ENCODE measurements at regions not wholly inside any gene's neighbourhood (a gene's known extent, or its start where the extent isn't known, plus 50 kb on each side); places are given as distances from the start of the nearest gene placed in this dataset.

DNA sequence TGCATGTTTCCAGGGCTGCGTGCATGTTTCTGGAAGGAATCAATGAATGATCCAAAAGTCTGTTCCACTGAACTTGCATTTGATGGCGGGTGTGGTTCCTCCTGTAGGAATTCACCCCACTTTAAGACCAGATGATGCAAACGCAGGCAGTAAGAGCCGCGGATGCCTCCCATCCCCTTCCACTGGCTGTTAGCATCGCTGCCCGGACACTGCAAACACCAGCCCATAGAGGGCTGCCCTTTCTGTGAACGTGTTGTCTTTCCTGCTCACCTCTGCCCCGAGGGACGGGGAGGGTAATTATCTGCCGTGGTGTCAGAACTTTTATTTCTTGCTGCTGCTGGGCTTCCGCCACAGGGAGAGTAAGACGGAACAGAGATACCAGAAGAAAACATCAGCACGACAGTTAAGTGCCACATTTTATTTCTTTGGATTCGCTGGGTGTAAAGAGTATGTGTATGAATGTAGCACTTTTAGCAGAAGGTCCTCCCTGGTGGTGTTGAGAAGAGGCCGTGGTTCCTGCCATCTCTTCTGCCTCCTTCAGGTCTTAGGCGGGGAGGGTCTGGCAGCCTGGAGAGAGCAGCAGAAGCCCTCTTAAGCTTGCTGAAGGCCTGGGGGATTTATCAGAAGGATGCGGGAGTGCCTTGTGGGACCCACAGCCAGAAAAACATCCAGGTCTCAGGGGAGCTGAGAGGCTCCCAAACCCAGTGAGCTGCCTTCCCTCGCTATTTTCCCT, 53.2 kb upstream of the NECTIN1 start:
- Histone ChIP-seq H3K4me1 (ENCODE audit: control insufficient read depth in 4 of 4, insufficient read depth in 4 of 4, low read length in 3 of 4) (no peaks in the 10 kb centered on the region), H3K4me3 (ENCODE audit: low read depth in 1 of 3, low read length in 3 of 3) (no peak overlapping the region), H3K9me3 (ENCODE audit: control insufficient read depth in 4 of 4, low read length in 3 of 4) (peaks cover 0 to 2% (median 0%) of the 10 kb centered on the region in 4 donors), H3K27me3 (ENCODE audit: control insufficient read depth in 4 of 4, insufficient read depth in 4 of 4, low read length in 3 of 4) (no peaks in the 10 kb centered on the region), H3K27ac (ENCODE audit: low read depth in 1 of 2, low read length in 2 of 2) (no peak overlapping the region), H3K9ac (ENCODE audit: low read depth in 1 of 2, low read length in 2 of 2) (no peak overlapping the region), H3K36me3 (ENCODE audit: control insufficient read depth in 4 of 4, insufficient read depth in 3 of 4, low read depth in 1 of 4, low read length in 3 of 4) (no peaks in the 10 kb centered on the region)
- no peak for DNase-seq (ENCODE audit: low spot score)
- 61% methylated on average over 19 of the region's 19 CpGs for WGBS
- TF ChIP-seq, protein P1, sequence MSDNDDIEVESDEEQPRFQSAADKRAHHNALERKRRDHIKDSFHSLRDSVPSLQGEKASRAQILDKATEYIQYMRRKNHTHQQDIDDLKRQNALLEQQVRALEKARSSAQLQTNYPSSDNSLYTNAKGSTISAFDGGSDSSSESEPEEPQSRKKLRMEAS (IDR thresholded peaks at IDR 0.05): no peak
- TF ChIP-seq FOXA2 (IDR thresholded peaks at IDR 0.05) (no peak), FOXA1 (IDR thresholded peaks at IDR 0.05) (no peak), HNF4G (IDR thresholded peaks at IDR 0.05) (no peak), RAD21 (IDR thresholded peaks at IDR 0.05) (no peak), EGR1 (IDR thresholded peaks at IDR 0.05; ENCODE audit: low read depth in 2 of 2) (no peak), RXRA (IDR thresholded peaks at IDR 0.05) (no peak), SP1 (IDR thresholded peaks at IDR 0.05) (no peak), NR2F2 (IDR thresholded peaks at IDR 0.05) (no peak), TAF1 (conservative IDR thresholded peaks at IDR 0.05) (no peak), HNF4A (conservative IDR thresholded peaks at IDR 0.05) (no peak), GABPA (IDR thresholded peaks at IDR 0.05 in 1 of 2, conservative IDR thresholded peaks at IDR 0.05 in 1 of 2) (no peak), JUND (IDR thresholded peaks at IDR 0.05) (no peak)
- TF ChIP-seq, protein P2, sequence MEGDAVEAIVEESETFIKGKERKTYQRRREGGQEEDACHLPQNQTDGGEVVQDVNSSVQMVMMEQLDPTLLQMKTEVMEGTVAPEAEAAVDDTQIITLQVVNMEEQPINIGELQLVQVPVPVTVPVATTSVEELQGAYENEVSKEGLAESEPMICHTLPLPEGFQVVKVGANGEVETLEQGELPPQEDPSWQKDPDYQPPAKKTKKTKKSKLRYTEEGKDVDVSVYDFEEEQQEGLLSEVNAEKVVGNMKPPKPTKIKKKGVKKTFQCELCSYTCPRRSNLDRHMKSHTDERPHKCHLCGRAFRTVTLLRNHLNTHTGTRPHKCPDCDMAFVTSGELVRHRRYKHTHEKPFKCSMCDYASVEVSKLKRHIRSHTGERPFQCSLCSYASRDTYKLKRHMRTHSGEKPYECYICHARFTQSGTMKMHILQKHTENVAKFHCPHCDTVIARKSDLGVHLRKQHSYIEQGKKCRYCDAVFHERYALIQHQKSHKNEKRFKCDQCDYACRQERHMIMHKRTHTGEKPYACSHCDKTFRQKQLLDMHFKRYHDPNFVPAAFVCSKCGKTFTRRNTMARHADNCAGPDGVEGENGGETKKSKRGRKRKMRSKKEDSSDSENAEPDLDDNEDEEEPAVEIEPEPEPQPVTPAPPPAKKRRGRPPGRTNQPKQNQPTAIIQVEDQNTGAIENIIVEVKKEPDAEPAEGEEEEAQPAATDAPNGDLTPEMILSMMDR (IDR thresholded peaks at IDR 0.05; ENCODE audit: low read depth, low read length, missing input control): no peak
- TF ChIP-seq, protein P3, sequence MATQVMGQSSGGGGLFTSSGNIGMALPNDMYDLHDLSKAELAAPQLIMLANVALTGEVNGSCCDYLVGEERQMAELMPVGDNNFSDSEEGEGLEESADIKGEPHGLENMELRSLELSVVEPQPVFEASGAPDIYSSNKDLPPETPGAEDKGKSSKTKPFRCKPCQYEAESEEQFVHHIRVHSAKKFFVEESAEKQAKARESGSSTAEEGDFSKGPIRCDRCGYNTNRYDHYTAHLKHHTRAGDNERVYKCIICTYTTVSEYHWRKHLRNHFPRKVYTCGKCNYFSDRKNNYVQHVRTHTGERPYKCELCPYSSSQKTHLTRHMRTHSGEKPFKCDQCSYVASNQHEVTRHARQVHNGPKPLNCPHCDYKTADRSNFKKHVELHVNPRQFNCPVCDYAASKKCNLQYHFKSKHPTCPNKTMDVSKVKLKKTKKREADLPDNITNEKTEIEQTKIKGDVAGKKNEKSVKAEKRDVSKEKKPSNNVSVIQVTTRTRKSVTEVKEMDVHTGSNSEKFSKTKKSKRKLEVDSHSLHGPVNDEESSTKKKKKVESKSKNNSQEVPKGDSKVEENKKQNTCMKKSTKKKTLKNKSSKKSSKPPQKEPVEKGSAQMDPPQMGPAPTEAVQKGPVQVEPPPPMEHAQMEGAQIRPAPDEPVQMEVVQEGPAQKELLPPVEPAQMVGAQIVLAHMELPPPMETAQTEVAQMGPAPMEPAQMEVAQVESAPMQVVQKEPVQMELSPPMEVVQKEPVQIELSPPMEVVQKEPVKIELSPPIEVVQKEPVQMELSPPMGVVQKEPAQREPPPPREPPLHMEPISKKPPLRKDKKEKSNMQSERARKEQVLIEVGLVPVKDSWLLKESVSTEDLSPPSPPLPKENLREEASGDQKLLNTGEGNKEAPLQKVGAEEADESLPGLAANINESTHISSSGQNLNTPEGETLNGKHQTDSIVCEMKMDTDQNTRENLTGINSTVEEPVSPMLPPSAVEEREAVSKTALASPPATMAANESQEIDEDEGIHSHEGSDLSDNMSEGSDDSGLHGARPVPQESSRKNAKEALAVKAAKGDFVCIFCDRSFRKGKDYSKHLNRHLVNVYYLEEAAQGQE (IDR thresholded peaks at IDR 0.05): no peak

DNA sequence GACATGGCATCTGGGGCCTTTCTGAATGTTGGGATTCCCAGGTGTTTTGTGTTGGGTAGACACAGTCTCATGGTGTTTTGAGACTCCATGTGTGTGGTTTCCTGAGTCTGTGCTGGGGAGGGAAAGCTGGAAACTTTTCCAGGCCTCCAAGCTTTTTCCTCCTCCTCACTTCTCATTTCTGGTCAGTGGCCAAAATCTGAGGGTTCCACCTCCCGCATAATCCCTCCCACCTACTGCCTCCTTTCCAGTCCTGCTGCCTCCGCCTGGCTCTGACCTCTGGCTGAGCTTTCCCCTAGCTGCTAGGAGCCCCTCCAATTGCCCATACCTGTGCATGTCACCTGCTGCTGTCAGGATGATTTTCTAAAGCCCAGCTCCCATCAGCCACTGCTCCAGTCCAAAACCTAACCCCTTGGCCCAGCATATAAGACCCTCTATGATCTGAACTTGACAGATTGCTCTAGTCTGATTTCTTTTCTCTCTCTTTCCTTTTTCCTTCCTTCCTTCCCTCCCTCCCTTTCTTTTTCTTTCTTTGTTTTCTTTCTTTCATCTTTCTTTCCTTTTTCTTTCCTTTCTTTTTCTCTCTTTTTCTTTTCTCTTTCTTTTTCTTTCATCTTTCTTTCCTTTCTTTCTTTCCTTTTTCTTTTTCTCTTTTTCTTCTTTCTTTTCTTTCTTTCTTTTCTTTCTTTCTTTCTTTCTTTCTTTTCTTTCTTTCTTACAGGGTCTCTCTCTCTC, 51.4 kb upstream of the NECTIN1 start:
- no peak overlapping the region for H3K9ac ChIP-seq (ENCODE audit: low read depth in 1 of 2, low read length in 2 of 2)

More for the DNA sequence above, 51.4 kb upstream of the NECTIN1 start:
- H3K36me3 ChIP-seq (ENCODE audit: control insufficient read depth in 4 of 4, insufficient read depth in 3 of 4, low read depth in 1 of 4, low read length in 3 of 4): no peaks in the 10 kb centered on the region
- 69% methylated on average over 2 of the region's 2 CpGs for WGBS
- H3K4me1 ChIP-seq (ENCODE audit: control insufficient read depth in 4 of 4, insufficient read depth in 4 of 4, low read length in 3 of 4): no peaks in the 10 kb centered on the region
- TF ChIP-seq FOXA1 (IDR thresholded peaks at IDR 0.05): no peak
- no peak for TF ChIP-seq RAD21 (IDR thresholded peaks at IDR 0.05)
- no peak for TF ChIP-seq HNF4G (IDR thresholded peaks at IDR 0.05)
- TF ChIP-seq RXRA (IDR thresholded peaks at IDR 0.05): no peak
- TF ChIP-seq, protein P4, sequence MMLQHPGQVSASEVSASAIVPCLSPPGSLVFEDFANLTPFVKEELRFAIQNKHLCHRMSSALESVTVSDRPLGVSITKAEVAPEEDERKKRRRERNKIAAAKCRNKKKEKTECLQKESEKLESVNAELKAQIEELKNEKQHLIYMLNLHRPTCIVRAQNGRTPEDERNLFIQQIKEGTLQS (IDR thresholded peaks at IDR 0.05): no peak
- TF ChIP-seq SP1 (IDR thresholded peaks at IDR 0.05): no peak
- TF ChIP-seq FOXA2 (IDR thresholded peaks at IDR 0.05): no peak
- TF ChIP-seq TAF1 (conservative IDR thresholded peaks at IDR 0.05): no peak
- TF ChIP-seq GABPA (IDR thresholded peaks at IDR 0.05 in 1 of 2, conservative IDR thresholded peaks at IDR 0.05 in 1 of 2): no peak
- TF ChIP-seq NR2F2 (IDR thresholded peaks at IDR 0.05): no peak
- no peak for TF ChIP-seq JUND (IDR thresholded peaks at IDR 0.05)
- TF ChIP-seq, protein P5, sequence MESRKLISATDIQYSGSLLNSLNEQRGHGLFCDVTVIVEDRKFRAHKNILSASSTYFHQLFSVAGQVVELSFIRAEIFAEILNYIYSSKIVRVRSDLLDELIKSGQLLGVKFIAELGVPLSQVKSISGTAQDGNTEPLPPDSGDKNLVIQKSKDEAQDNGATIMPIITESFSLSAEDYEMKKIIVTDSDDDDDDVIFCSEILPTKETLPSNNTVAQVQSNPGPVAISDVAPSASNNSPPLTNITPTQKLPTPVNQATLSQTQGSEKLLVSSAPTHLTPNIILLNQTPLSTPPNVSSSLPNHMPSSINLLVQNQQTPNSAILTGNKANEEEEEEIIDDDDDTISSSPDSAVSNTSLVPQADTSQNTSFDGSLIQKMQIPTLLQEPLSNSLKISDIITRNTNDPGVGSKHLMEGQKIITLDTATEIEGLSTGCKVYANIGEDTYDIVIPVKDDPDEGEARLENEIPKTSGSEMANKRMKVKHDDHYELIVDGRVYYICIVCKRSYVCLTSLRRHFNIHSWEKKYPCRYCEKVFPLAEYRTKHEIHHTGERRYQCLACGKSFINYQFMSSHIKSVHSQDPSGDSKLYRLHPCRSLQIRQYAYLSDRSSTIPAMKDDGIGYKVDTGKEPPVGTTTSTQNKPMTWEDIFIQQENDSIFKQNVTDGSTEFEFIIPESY (IDR thresholded peaks at IDR 0.05): no peak
- TF ChIP-seq EGR1 (IDR thresholded peaks at IDR 0.05; ENCODE audit: low read depth in 2 of 2): no peak
- TF ChIP-seq, protein P1 (IDR thresholded peaks at IDR 0.05): no peak
- no peak for DNase-seq (ENCODE audit: low spot score)
- peaks cover 0 to 2% (median 0%) of the 10 kb centered on the region in 4 donors for H3K9me3 ChIP-seq (ENCODE audit: control insufficient read depth in 4 of 4, low read length in 3 of 4)
- no peak overlapping the region for H3K27ac ChIP-seq (ENCODE audit: low read depth in 1 of 2, low read length in 2 of 2)
- no peaks in the 10 kb centered on the region for H3K27me3 ChIP-seq (ENCODE audit: control insufficient read depth in 4 of 4, insufficient read depth in 4 of 4, low read length in 3 of 4)
- H3K4me3 ChIP-seq (ENCODE audit: low read depth in 1 of 3, low read length in 3 of 3): no peak overlapping the region

All from liver (tissue), 8 donors.